ENCODE measurements at regions not wholly inside any gene's neighbourhood (a gene's known extent, or its start where the extent isn't known, plus 50 kb on each side); places are given as distances from the start of the nearest gene placed in this dataset.

- Histone ChIP-seq H3K27ac (no peak overlapping the region), H3K4me3 (no peak overlapping the region), H3K4me1 (no peaks in the 10 kb centered on the region), H3K9me3 (no peaks in the 10 kb centered on the region), H3K4me2 (no peak overlapping the region)
- no peak for TF ChIP-seq EHMT2 (IDR thresholded peaks at IDR 0.05; ENCODE audit: low read depth)
- TF ChIP-seq NPAS2 (CRISPR knock-in tag; IDR thresholded peaks at IDR 0.05; ENCODE audit: borderline replicate concordance) = no peak
- TF ChIP-seq ZNF302 (CRISPR knock-in tag; IDR thresholded peaks at IDR 0.05) = no peak
- TF ChIP-seq JUN (IDR thresholded peaks at IDR 0.05) = no peak
- no peak for TF ChIP-seq NFE2L2 (conservative IDR thresholded peaks at IDR 0.05; ENCODE audit: low read length)
- TF ChIP-seq FOSB (CRISPR knock-in tag; IDR thresholded peaks at IDR 0.05) = no peak
- no peak for TF ChIP-seq FOXS1 (CRISPR knock-in tag; IDR thresholded peaks at IDR 0.05)
- TF ChIP-seq FOSL2 (IDR thresholded peaks at IDR 0.05) = no peak
- TF ChIP-seq FOSL2 (CRISPR knock-in tag; IDR thresholded peaks at IDR 0.05) = no peak
- ChIA-PET CTCF (interaction anchor here (0.6 kb wide), 1 partner anchor 1313 kb away, joined by 3 read pairs; no protein-coding TSS in a partner anchor), POLR2A (no interaction called here)
- no peak for FAIRE-seq
- WGBS (ENCODE audit: missing lambda C conversion rate) = 32% methylated on average over 5 of the region's 5 CpGs
- ATAC-seq = no peak
- no peak for DNase-seq (ENCODE audit: low read depth in 1 of 2, low spot score in 1 of 2)
Measured at GRCh38 chr10:44016589-44017482, 368.1 kb downstream of the CXCL12 start.

DNA sequence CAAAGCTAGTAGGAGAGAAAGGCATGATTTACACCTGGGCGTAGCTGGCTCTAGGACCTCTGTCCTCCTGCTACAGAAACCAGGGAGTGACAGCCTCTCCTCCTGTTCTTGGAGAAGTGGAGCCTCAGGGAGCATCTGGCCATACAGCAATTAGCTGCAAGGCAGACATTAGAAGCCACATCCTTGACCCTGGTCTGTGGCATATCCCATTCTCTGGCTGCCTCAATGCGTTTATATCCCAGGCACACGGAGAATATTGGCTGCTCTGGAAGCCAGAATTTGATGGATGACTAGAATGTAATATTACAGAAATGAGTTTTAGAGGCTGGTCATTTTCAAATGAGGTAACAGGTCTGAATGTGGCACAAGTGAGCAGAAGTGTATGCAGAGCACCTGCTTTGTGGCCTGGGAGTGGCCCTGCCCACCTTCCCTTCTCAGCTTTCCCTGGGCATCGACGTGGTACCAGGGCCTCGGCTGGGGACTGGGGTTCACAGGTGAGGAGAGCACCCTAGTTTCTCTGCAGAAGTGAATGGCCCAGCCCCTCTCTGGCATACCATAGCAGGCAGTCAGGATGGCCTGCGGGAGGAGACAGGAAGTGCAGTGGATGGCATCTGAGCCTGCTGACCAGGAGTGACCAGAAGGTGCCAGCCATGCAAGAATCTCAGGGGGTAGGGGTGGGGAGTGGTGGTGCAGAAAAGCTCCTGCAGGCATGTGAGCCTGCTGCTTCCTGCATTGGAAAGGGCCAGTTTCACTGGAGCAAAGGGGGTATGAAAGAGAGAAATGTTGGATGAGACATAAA is 367.2 kb upstream of the ZNF32 start:
- no peak for FAIRE-seq
- H3K4me1 ChIP-seq = no peaks in the 10 kb centered on the region
- CTCF ChIA-PET = interaction anchor here (0.6 kb wide), 1 partner anchor 1314 kb away, joined by 3 read pairs; no protein-coding TSS in a partner anchor
- POLR2A ChIA-PET = no interaction called here
- H3K4me3 ChIP-seq = no peak overlapping the region
- no peak for ATAC-seq
- no peak overlapping the region for H3K4me2 ChIP-seq
- TF ChIP-seq CHD2 (IDR thresholded peaks at IDR 0.05; ENCODE audit: low read length, partially characterized antibody) (no peak), BHLHE40 (IDR thresholded peaks at IDR 0.05; ENCODE audit: low read depth, low read length) (no peak), USF2 (IDR thresholded peaks at IDR 0.05) (no peak), ESRRA (IDR thresholded peaks at IDR 0.05; ENCODE audit: borderline replicate concordance, low read length) (no peak), HES2 (IDR thresholded peaks at IDR 0.05) (no peak), MAZ (IDR thresholded peaks at IDR 0.05; ENCODE audit: borderline replicate concordance, low read depth, low read length) (no peak), PHF8 (IDR thresholded peaks at IDR 0.05; ENCODE audit: borderline replicate concordance, low read depth) (no peak), RAD21 (conservative IDR thresholded peaks at IDR 0.05 in 1 of 2, IDR thresholded peaks at IDR 0.05 in 1 of 2) (no peak), CBX8 (IDR thresholded peaks at IDR 0.05) (no peak), GATA3 (IDR thresholded peaks at IDR 0.05; ENCODE audit: borderline replicate concordance) (no peak), EHF (CRISPR knock-in tag; IDR thresholded peaks at IDR 0.05) (no peak), E2F6 (IDR thresholded peaks at IDR 0.05; ENCODE audit: borderline replicate concordance, low read depth) (no peak), PBX3 (IDR thresholded peaks at IDR 0.05) (no peak), MAFK (IDR thresholded peaks at IDR 0.05; ENCODE audit: partially characterized antibody) (no peak), NR3C1 (IDR thresholded peaks at IDR 0.05) (no peak), HOXA7 (CRISPR knock-in tag; IDR thresholded peaks at IDR 0.05) (no peak), HEYL (CRISPR knock-in tag; IDR thresholded peaks at IDR 0.05) (no peak), REST (IDR thresholded peaks at IDR 0.05) (no peak), SMC3 (IDR thresholded peaks at IDR 0.05) (no peak)
- no peaks in the 10 kb centered on the region for H3K9me3 ChIP-seq
- no peak for DNase-seq (ENCODE audit: low read depth in 1 of 2, low spot score in 1 of 2)
- whole genome bisulfite sequencing (ENCODE audit: missing lambda C conversion rate) = 8% methylated on average over 6 of the region's 7 CpGs
- H3K27ac ChIP-seq = no peak overlapping the region
